SU-DHL-6 (cell line): ENCODE measurements at regions not wholly inside any gene's neighbourhood (a gene's known extent, or its start where the extent isn't known, plus 50 kb on each side); places are given as distances from the start of the nearest gene placed in this dataset.

ENCODE experiments used
- EZH2phosphoT487 ChIP-seq: fragments of 200-600 bp; sonication (generic), shearing (Covaris generic); conservative IDR thresholded peaks from 2 replicates; pipeline ENCODE4 v1.6.1; 2018; ENCODE audit warnings: mild to moderate bottlenecking, antibody characterized with exemption, low read length, moderate library complexity, mixed read lengths
- TF ChIP-seq, protein P1 (sequence below): fragments of 200-600 bp; sonication (generic); IDR thresholded peaks from one replicate; pipeline ENCODE4 v1.5.1; 2017; ENCODE audit warnings: antibody characterized with exemption, mild to moderate bottlenecking, low read length, moderate library complexity; ENCODE audit not compliant: insufficient read depth, poor library complexity, severe bottlenecking

GRCh38 chr7:46738796-46739195 lies 817.7 kb upstream of the IGFBP3 start:
- TF ChIP-seq, protein P1, sequence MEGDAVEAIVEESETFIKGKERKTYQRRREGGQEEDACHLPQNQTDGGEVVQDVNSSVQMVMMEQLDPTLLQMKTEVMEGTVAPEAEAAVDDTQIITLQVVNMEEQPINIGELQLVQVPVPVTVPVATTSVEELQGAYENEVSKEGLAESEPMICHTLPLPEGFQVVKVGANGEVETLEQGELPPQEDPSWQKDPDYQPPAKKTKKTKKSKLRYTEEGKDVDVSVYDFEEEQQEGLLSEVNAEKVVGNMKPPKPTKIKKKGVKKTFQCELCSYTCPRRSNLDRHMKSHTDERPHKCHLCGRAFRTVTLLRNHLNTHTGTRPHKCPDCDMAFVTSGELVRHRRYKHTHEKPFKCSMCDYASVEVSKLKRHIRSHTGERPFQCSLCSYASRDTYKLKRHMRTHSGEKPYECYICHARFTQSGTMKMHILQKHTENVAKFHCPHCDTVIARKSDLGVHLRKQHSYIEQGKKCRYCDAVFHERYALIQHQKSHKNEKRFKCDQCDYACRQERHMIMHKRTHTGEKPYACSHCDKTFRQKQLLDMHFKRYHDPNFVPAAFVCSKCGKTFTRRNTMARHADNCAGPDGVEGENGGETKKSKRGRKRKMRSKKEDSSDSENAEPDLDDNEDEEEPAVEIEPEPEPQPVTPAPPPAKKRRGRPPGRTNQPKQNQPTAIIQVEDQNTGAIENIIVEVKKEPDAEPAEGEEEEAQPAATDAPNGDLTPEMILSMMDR, result no peak
- TF ChIP-seq EZH2phosphoT487, result no peak
